PC-9 (cell line): ENCODE measurements at regions not wholly inside any gene's neighbourhood (a gene's known extent, or its start where the extent isn't known, plus 50 kb on each side); places are given as distances from the start of the nearest gene placed in this dataset.

Experiments
- CTCF ChIP-seq: fragments of 200-600 bp; sonication (generic); conservative IDR thresholded peaks from 2 replicates; pipeline ENCODE4 v1.6.1; 2017; ENCODE audit warnings: mixed run types, antibody characterized with exemption, mild to moderate bottlenecking, moderate library complexity
- EZH2 ChIP-seq: fragments of 200-600 bp; sonication (generic); IDR thresholded peaks from 2 replicates; pipeline ENCODE4 v1.8.0; 2017; ENCODE audit warnings: antibody characterized with exemption, low read depth

GRCh38 chr4:63106600-63106999 lies 1302.7 kb downstream of the TECRL start:
- no peak for TF ChIP-seq CTCF
- no peak for TF ChIP-seq EZH2
